Retinal pigment epithelial cell (primary cell): ENCODE measurements at regions not wholly inside any gene's neighbourhood (a gene's known extent, or its start where the extent isn't known, plus 50 kb on each side); places are given as distances from the start of the nearest gene placed in this dataset.

Source experiments
- DNase-seq: peaks from one replicate; pipeline ENCODE4 v3.0.0-alpha.2; 2010; ENCODE audit warnings: low read depth
- H3K4me3 ChIP-seq: 2 replicates; pipeline ENCODE4 v1.5.1; 2011; ENCODE audit warnings: mild to moderate bottlenecking, low read length, control low read depth, moderate library complexity
- TF ChIP-seq, protein P1 (sequence below): conservative IDR thresholded peaks from 2 replicates; pipeline ENCODE4 v1.5.1; 2011; ENCODE audit warnings: low read depth, low read length, control low read depth, inconsistent platforms

GRCh38 chr13:89465366-89465765 lies 1794.2 kb downstream of the SLITRK5 start:
- TF ChIP-seq, protein P1, sequence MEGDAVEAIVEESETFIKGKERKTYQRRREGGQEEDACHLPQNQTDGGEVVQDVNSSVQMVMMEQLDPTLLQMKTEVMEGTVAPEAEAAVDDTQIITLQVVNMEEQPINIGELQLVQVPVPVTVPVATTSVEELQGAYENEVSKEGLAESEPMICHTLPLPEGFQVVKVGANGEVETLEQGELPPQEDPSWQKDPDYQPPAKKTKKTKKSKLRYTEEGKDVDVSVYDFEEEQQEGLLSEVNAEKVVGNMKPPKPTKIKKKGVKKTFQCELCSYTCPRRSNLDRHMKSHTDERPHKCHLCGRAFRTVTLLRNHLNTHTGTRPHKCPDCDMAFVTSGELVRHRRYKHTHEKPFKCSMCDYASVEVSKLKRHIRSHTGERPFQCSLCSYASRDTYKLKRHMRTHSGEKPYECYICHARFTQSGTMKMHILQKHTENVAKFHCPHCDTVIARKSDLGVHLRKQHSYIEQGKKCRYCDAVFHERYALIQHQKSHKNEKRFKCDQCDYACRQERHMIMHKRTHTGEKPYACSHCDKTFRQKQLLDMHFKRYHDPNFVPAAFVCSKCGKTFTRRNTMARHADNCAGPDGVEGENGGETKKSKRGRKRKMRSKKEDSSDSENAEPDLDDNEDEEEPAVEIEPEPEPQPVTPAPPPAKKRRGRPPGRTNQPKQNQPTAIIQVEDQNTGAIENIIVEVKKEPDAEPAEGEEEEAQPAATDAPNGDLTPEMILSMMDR, result no peak
- no peak for DNase-seq
- no peak overlapping the region for H3K4me3 ChIP-seq

DNA sequence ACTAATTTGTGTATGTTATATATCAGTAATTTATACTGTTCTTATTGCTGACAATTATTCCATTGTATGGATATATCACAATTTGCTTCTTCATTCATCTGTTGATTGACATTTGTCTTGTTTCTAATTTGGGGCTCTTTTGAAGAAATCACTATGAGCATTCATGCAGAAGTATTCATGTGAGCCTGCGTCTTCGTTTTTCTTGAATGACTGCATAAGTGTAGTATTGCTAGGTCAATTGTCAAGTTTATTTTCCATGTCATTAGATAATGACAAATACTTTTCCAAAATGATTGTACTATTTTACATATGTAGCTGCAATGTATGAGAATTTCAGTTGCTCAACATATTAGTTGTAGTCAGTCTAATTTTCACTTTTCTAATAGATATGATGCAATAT lies 1796.9 kb downstream of the SLITRK5 start:
- H3K4me3 ChIP-seq, result no peak overlapping the region
- DNase-seq, result no peak
- TF ChIP-seq, protein P1, result no peak

GRCh38 chr13:89470901-89471300 lies 1799.7 kb downstream of the SLITRK5 start:
- H3K4me3 ChIP-seq, result no peak overlapping the region
- no peak for DNase-seq

DNA sequence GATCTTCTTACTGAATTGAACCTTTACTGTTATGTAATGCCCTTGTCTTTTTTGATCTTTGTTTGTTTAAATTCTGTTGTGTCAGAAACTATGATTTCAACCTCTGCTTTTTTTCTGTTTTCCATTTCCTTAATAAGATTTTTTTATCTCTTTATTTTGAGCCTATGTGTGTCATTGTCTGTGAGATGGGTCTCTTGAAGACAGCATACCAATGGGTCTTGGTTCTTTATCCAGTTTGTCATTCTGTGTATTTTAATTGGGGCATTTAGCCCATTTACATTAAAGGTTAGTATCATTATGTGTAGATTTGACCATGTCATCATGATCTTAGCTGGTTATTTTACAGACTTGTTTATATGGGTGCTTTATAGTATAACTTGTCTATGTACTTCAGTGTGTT lies 1803.3 kb downstream of the SLITRK5 start:
- H3K4me3 ChIP-seq, result no peak overlapping the region
- no peak for DNase-seq
- TF ChIP-seq, protein P1, result no peak

More at GRCh38 chr13:89470901-89471300, 1799.7 kb downstream of the SLITRK5 start:
- TF ChIP-seq, protein P1, result no peak

GRCh38 chr13:89486065-89486464 lies 1814.9 kb downstream of the SLITRK5 start:
- H3K4me3 ChIP-seq, result no peak overlapping the region
- no peak for DNase-seq
- TF ChIP-seq, protein P1, result no peak

DNA sequence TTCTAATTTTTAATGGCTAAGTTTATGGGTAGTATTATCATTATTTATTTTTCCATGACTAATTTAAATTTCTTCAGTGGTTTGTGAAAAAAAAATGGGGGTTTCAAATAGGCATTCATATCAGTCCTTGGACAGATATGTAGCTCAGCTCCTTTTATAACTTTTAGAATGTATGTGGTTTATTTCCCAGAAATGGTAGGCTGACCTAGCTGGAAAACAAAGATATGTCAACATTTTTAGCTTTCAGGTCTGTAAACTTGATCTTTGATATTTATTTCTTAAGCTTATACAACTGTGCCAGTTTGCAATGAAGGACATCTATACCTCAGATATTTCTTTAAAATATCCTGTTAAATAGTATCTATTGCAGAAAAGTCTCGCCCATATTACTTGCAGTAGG lies 1815.5 kb downstream of the SLITRK5 start:
- TF ChIP-seq, protein P1, result no peak
- DNase-seq, result no peak
- H3K4me3 ChIP-seq, result no peak overlapping the region

GRCh38 chr13:89490661-89491060 lies 1819.5 kb downstream of the SLITRK5 start:
- DNase-seq, result no peak
- no peak overlapping the region for H3K4me3 ChIP-seq
- TF ChIP-seq, protein P1, result no peak
